Breast epithelium (tissue), 4 donors: ENCODE measurements at regions not wholly inside any gene's neighbourhood (a gene's known extent, or its start where the extent isn't known, plus 50 kb on each side); places are given as distances from the start of the nearest gene placed in this dataset.

Source experiments
- DNase-seq, 2 donors: peaks; one replicate each; pipeline ENCODE4 v3.0.0-alpha.2; 2019; ENCODE audit warnings: low spot score in 2 of 2
- H3K27ac ChIP-seq, 2 donors: fragments of 200-600 bp; sonication (generic) in 1 of 2; one replicate each; pipeline ENCODE4 v1.5.1; 2016 to 2019; ENCODE audit warnings: mild to moderate bottlenecking in 1 of 2
- H3K27me3 ChIP-seq, 2 donors: fragments of 200-600 bp; sonication (generic) in 1 of 2; one replicate each; pipeline versions ENCODE4 v1.5.1 to v1.6.0; 2017 to 2019; ENCODE audit warnings: control low read depth in 1 of 2, mild to moderate bottlenecking in 1 of 2
- H3K36me3 ChIP-seq: fragments of 200-600 bp; one replicate; pipeline ENCODE4 v1.5.1; 2019
- H3K4me1 ChIP-seq, 2 donors: fragments of 200-600 bp; sonication (generic); one replicate each; pipeline ENCODE4 v1.5.1; 2016 to 2019; ENCODE audit warnings: control low read depth in 1 of 2
- H3K4me3 ChIP-seq, 3 donors: fragments of 200-600 bp; sonication (generic); 1 replicate in 2 of 3; 2 replicates in 1 of 3; pipeline ENCODE4 v1.5.1; 2016 to 2019; ENCODE audit warnings: mild to moderate bottlenecking in 3 of 3, moderate library complexity in 2 of 3
- H3K9me3 ChIP-seq, 2 donors: fragments of 200-600 bp; sonication (generic) in 1 of 2; one replicate each; pipeline ENCODE4 v1.5.1; 2016 to 2019; ENCODE audit warnings: control low read depth in 1 of 2
- POLR2A ChIP-seq: fragments of 450-650 bp; IDR thresholded peaks from one replicate; pipeline ENCODE4 v1.6.1; 2016; ENCODE audit warnings: antibody characterized with exemption, mild to moderate bottlenecking, moderate library complexity
- POLR2AphosphoS5 ChIP-seq, 3 donors: sonication (generic); formaldehyde crosslinking; IDR thresholded peaks; one replicate each; pipeline ENCODE4 v1.6.1; 2017; ENCODE audit warnings: antibody characterized with exemption in 3 of 3
- intact Hi-C: fragments of 100-400 bp; cut with DNase I; formaldehyde crosslinking; loops from one replicate; pipeline ENCODE4 v1.15.1; 2023; ENCODE audit warnings: low total_unique reads
- TF ChIP-seq, protein P1 (sequence below), 3 donors: fragments of 450-650 bp; IDR thresholded peaks; one replicate each; pipeline ENCODE4 v1.5.1; 2016 to 2017; ENCODE audit warnings: antibody characterized with exemption in 3 of 3, mild to moderate bottlenecking in 3 of 3, moderate library complexity in 3 of 3

DNA sequence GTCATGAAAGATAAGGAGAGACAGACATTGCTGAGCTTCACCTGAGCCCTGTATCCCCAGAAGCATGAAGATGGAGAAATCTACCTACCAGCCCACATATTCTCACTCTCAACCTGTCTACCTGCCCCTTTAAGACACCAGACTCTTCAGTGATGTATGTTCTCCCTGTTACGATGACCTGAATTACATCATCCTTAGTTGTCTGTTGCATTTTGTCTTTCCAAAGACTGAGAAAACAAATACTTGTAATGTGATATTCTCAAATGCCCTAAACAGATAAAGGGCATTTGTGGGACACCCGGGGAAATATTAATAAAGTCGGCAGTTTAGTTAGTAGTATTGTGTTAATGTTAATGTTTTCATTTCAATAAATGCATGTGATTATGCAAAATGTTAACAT is 305.8 kb upstream of the IGFBP3 start:
- no peak overlapping the region for H3K4me3 ChIP-seq
- no peaks in the 10 kb centered on the region for H3K36me3 ChIP-seq
- no peak for TF ChIP-seq POLR2A
- TF ChIP-seq, protein P1, sequence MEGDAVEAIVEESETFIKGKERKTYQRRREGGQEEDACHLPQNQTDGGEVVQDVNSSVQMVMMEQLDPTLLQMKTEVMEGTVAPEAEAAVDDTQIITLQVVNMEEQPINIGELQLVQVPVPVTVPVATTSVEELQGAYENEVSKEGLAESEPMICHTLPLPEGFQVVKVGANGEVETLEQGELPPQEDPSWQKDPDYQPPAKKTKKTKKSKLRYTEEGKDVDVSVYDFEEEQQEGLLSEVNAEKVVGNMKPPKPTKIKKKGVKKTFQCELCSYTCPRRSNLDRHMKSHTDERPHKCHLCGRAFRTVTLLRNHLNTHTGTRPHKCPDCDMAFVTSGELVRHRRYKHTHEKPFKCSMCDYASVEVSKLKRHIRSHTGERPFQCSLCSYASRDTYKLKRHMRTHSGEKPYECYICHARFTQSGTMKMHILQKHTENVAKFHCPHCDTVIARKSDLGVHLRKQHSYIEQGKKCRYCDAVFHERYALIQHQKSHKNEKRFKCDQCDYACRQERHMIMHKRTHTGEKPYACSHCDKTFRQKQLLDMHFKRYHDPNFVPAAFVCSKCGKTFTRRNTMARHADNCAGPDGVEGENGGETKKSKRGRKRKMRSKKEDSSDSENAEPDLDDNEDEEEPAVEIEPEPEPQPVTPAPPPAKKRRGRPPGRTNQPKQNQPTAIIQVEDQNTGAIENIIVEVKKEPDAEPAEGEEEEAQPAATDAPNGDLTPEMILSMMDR (IDR thresholded peaks at IDR 0.05), result no peak
- H3K9me3 ChIP-seq, result no peaks in the 10 kb centered on the region
- no peaks in the 10 kb centered on the region for H3K4me1 ChIP-seq
- no peak for DNase-seq
- intact Hi-C loops, result no loop called here
- no peak overlapping the region for H3K27ac ChIP-seq
- no peaks in the 10 kb centered on the region for H3K27me3 ChIP-seq

DNA sequence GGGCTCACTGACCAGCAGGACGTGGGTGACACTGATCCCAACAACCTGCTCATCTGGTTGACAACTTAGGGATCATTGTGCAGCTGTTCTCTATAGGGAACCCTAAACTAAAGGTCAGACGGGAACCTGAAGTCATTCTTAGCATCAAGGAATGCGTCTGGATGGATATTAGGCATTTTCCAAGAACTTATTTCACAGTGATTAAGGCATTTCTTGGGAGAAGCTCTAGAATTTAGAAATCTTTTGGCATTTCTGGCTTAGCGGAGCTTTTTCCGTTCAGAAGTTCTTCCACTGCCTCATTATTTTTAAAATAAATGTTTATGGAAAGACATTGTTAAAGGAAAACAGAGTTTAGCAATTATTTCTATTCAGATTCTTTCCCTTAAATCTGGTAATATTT is 303.3 kb upstream of the IGFBP3 start:
- no peaks in the 10 kb centered on the region for H3K36me3 ChIP-seq
- intact Hi-C loops, result no loop called here
- DNase-seq, result no peak
- no peak overlapping the region for H3K4me3 ChIP-seq
- H3K4me1 ChIP-seq, result no peaks in the 10 kb centered on the region
- H3K27ac ChIP-seq, result no peak overlapping the region
- TF ChIP-seq POLR2AphosphoS5 (IDR thresholded peaks at IDR 0.05) (no peak), POLR2A (no peak)
- TF ChIP-seq, protein P1 (IDR thresholded peaks at IDR 0.05), result no peak
- no peaks in the 10 kb centered on the region for H3K27me3 ChIP-seq
- H3K9me3 ChIP-seq, result no peaks in the 10 kb centered on the region

DNA sequence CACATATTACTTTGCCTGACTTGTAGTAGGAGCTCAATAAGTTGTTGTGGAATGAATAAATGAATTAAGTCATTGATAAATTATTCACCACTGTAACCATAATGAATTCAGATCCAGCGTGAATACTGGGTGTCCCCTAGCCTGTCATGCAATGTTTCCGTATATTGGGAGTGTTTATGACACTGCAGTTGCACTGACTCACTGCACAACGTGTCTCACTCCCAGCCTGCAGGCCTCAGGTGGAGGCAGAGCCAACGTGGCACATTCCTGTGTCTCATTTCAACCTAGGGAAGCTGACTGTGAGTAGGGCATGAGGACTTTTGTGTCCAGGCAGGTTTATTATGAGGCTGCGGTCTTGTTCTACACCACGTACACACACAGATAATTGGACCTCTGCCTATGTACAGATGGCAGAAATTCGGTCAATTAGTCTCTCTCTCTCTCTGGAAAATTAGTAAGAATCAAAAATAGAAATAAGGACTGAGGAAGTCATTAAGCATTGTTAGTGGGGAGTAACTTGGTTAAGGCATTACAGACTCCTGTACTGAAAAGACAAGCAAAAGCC is 299.1 kb upstream of the IGFBP3 start:
- no peaks in the 10 kb centered on the region for H3K27me3 ChIP-seq
- H3K4me1 ChIP-seq, result no peaks in the 10 kb centered on the region
- intact Hi-C loops, result no loop called here
- H3K36me3 ChIP-seq, result no peaks in the 10 kb centered on the region
- H3K9me3 ChIP-seq, result no peaks in the 10 kb centered on the region
- peak overlapping the region in 1 of 2 donors; percentile 11 for H3K27ac ChIP-seq
- DNase-seq, result peak in 1 of 2 donors; percentile 53
- H3K4me3 ChIP-seq, result no peak overlapping the region
- no peak for TF ChIP-seq POLR2AphosphoS5 (IDR thresholded peaks at IDR 0.05)
- TF ChIP-seq POLR2A, result no peak
- TF ChIP-seq, protein P1 (IDR thresholded peaks at IDR 0.05), result no peak

DNA sequence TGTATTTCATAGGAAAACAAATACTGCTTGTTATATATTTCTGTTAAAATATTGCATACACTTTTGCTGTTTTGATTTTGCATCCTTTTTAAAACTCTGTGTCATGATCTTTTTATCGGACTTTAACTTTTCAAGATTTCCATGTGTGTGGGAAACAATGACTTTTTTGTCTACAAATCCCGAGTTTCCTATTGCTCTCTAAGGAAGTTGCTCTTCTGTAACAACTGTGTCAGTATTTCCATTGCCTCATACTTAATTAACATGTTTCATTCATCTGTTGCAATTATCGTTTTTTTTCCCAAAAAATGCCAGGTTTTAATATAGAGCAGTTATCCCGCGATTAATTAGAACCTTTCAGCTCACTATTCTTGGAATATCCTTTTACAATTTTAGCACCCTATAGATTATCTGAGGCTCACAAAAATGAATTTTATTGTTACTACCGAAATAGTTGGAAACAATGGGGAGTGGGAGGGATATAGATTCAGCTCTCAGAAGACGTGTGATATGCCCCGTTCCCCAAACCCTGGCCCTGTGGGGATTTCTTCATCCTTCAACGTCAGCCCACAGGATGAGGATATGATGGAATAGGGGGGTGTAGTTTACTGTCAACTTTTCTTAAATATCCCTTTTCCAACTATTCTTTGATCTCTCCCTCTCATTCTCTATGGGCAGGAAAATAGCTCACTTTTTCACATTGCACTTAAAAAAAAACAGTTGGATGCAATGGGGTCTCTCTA is 297.6 kb upstream of the IGFBP3 start:
- Histone ChIP-seq H3K27me3 (no peaks in the 10 kb centered on the region), H3K4me3 (no peak overlapping the region), H3K4me1 (no peaks in the 10 kb centered on the region), H3K36me3 (no peaks in the 10 kb centered on the region), H3K27ac (peak overlapping the region in 1 of 2 donors; percentile 28), H3K9me3 (no peaks in the 10 kb centered on the region)
- no peak for DNase-seq
- TF ChIP-seq POLR2A, result no peak
- TF ChIP-seq POLR2AphosphoS5 (IDR thresholded peaks at IDR 0.05), result no peak
- TF ChIP-seq, protein P1 (IDR thresholded peaks at IDR 0.05), result no peak
- intact Hi-C loops, result no loop called here

DNA sequence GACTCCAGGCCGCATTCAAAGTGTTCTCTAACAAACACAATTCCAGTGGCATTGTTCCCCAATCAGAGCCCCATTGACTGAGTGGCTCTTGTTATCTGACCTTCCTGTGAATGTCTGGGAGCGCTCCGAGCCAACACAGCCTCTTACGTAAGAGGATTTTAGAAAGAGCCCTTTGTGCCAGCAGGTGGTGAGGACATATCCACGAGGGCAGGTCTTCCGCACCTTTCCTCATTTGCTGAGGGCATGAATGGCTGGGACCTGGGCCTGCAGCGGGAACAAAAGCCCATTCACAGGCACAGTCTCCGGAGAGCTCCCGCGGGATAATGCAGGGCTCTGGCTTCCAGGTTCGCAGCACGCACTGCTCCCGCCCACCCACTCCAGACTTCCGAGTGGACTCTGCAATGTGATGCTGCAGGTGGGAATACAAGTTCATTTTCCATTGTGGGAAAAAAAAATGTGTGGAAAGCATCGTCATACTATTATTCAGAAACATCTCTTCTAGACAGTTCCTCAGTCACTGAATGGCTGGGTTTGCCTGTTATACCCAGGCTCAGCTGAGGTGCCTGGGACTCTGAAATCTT is 295.0 kb upstream of the IGFBP3 start:
- no peaks in the 10 kb centered on the region for H3K4me1 ChIP-seq
- no peak overlapping the region for H3K4me3 ChIP-seq
- intact Hi-C loops, result no loop called here
- H3K9me3 ChIP-seq, result no peaks in the 10 kb centered on the region
- peak overlapping the region; percentile 86 to 89 for H3K27ac ChIP-seq
- no peaks in the 10 kb centered on the region for H3K36me3 ChIP-seq
- peak in 1 of 2 donors; percentile 91 for DNase-seq
- no peaks in the 10 kb centered on the region for H3K27me3 ChIP-seq
- TF ChIP-seq POLR2A (no peak), POLR2AphosphoS5 (IDR thresholded peaks at IDR 0.05) (peak in 1 of 3 donors; percentile 58)
